HUDEP-2 (cell line): ENCODE measurements at regions not wholly inside any gene's neighbourhood (a gene's known extent, or its start where the extent isn't known, plus 50 kb on each side); places are given as distances from the start of the nearest gene placed in this dataset.

Experiments used
- DNase-seq, 76 experiments: peaks; one replicate each; lab custom pipeline; 2025; ENCODE audit not compliant: unreplicated experiment in 76 of 76; lab: John Stamatoyannopoulos, UW

- DNase-seq, result no peak
Measured at GRCh38 chr6:134474955-134475354, 157.0 kb upstream of the SGK1 start.

GRCh38 chr6:134472661-134473060 is 154.7 kb upstream of the SGK1 start:
- no peak for DNase-seq

DNA sequence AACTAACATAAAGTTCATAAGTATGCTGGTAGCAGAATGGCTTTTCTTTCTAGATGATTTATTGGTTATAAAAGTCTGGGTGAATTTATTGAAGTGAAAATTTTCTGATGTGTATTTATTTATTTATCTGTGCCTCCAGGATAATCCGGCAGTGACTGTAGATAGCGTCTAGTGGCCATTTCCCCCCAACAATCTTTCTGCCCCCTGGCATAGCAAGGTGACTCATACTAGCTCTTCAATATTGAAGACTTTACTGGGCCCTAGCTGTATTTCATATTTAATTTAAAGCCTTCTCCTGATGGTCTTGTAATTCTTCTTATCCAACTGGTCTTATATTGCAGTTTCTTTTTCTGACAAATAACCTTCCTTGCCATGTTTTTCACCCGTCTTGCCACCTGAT is 154.1 kb upstream of the SGK1 start:
- no peak for DNase-seq

GRCh38 chr6:134470457-134470975 is 152.6 kb upstream of the SGK1 start:
- DNase-seq, result no peak

GRCh38 chr6:134469702-134470456 is 152.0 kb upstream of the SGK1 start:
- no peak for DNase-seq

DNA sequence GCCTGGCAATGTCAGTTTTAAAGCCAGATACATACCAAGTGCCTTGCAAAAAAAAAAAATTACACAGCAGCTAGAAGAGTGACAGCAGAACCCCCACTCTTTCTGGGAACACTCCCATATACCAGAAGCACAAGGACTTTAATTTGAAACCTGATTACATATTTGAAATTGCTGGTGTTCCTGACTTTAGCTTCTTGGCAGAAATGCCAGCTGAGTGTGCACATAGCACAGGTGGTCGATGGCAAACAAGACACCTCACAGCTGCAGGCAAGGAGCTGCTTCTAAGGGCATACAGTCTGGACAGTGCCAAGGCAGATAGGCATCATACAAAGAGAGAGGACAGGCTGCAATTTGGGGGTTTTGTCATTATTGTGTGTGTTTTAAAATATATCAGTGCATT is 150.7 kb upstream of the SGK1 start:
- DNase-seq, result no peak

DNA sequence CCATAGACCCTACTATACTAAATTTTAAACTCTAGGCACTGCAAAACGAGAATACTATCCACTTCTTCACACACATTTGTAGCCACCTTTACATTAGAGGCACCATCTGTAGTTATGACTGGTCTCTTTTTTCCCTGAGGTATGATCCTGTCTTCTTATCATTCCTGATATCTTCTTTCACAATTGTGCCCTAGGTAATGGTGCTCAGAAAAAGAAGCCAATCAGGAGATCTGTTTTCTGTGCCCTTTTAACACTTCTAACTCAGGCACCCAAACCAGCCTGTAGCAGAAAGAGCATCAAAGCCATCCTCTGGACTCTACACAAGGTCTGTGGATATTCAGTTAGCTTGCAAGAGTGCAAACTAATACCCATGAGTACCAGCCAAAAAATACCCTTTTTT is 149.7 kb upstream of the SGK1 start:
- no peak for DNase-seq

DNA sequence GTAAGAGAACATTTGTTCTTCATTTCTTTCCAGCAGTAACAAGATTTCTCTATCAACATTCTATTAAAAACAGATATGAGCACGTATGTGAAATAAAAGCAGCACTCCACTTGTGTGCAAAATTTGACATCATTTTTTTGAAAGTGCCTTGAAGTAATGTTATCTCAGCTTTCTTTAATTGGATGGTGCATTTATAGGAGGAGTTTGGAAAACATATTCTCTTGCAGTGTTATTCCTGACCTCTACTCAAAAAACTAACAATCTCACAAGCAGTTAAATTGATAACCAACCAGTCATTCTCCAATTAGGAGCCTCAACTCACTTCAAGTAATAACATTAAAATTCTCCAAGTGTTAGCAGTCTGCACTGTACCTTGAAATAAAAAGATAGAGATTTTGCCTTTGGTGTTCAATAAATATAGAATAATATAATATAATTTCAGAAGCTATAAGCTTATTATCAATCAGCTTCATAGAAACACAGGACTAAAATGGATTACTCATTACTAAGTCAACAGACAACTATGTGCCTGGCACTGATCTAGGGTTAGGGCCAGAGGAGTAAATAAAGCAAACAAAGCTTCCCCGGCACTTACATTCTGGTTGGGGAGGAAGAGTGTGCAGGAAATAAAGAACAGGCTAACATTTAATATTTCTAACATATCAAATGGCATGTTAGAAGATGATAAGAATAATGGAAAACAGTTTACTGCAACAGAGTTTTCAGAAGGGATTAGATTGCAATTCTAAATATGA is 149.0 kb upstream of the SGK1 start:
- DNase-seq, result no peak

- DNase-seq, result no peak
Measured at GRCh38 chr6:134464690-134465411, 146.9 kb upstream of the SGK1 start.

- DNase-seq, result no peak
Measured at GRCh38 chr6:134458857-134459657, 141.1 kb upstream of the SGK1 start.

- DNase-seq, result no peak
Measured at GRCh38 chr6:134457941-134458340, 140.0 kb upstream of the SGK1 start.

GRCh38 chr6:134456226-134456625 is 138.3 kb upstream of the SGK1 start:
- no peak for DNase-seq

GRCh38 chr6:134455319-134455718 is 137.4 kb upstream of the SGK1 start:
- DNase-seq, result no peak

DNA sequence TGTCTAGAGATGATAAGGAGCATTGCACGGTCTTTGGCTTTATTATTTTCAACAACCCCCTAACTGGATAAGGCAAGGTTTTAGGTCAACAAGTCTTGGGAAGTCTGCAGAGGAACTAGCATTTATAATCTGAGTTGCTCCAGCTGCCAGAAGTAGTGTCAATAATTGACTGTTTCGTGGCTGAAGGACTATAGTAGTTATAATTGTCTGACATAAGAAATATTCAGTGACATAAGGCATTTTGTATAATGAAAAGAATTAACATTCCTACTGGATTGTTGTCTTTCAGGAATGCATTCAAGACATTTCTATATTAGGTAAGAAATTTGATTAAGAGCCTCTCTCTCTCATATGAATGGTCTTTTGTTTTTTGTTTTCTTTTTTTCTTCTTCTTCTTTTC is 136.9 kb upstream of the SGK1 start:
- no peak for DNase-seq

GRCh38 chr6:134453792-134454510 is 136.0 kb upstream of the SGK1 start:
- DNase-seq, result no peak

- DNase-seq, result no peak
Measured at GRCh38 chr6:134452906-134453305, 135.0 kb upstream of the SGK1 start.

DNA sequence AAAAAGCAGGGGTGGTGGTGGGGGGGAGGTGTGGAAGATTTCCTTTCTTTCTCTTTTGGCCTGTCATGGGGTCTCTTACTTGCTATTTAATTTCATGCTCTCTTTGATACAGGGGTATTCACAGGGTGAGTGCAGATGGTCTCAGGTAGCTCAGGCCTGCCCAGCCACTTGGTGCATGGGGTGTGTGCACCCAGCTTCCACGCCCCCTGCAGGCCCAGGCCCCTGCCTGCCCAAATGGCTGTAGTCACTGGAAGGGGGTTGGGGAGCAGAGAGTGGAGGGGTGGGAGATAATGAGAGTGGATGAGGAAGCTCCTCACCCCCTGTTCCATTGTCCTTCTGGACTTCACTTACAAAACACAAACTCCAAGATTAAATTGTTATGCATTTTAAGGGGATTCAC is 133.6 kb upstream of the SGK1 start:
- DNase-seq, result peak in 4 of 76 experiments; percentile 3 to 12 (median 8)

GRCh38 chr6:134449781-134450180 is 131.9 kb upstream of the SGK1 start:
- no peak for DNase-seq

DNA sequence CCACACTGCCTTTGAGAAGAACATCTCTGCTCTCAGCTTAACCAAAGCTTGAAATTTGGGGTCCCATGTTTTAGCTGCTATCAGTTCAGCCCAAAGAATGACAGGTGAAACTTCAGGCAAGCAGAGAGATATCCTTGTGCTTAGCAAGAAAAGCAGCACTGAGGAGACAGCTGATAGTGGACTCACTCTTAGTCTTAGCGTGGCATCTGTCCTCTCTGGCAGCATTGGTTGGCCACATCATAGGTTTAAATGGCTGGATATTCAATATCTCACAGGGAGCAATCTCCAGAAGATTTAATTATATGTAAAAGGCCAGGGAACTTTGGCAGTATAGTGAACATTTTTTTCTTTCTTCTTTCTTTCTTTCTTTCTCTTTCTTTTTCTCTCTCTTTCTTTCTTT is 131.1 kb upstream of the SGK1 start:
- DNase-seq, result no peak

DNA sequence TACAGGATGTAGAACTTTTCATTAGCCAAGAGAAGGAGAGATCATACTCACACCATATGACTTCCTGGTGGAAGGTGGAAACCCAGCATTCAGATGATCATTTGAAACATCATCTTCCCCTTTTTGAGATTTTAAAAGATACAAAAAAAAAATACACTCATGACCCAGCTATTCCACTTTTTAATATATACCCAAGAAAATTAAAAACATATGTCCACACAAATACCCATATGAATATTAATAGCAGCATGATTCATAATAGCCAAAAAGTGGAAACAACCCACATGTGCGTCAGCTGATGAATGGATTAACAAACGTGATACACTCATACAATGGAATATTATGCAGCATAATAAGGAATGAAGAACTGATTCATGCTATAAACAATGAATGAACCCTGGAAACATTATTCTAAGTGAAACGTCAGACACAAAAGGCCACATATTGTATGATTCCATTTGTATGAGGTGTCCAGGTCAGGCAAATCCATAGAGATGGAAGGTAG is 130.0 kb upstream of the SGK1 start:
- no peak for DNase-seq
